Lower leg skin (tissue), 3 donors: ENCODE measurements at regions not wholly inside any gene's neighbourhood (a gene's known extent, or its start where the extent isn't known, plus 50 kb on each side); places are given as distances from the start of the nearest gene placed in this dataset.

Experiments used
- CTCF ChIP-seq, 3 donors: fragments of 450-650 bp; IDR thresholded peaks; one replicate each; pipeline ENCODE4 v1.5.1; 2016; ENCODE audit warnings: antibody characterized with exemption in 3 of 3, mild to moderate bottlenecking in 3 of 3, moderate library complexity in 2 of 3
- POLR2A ChIP-seq, 2 donors: fragments of 450-650 bp; IDR thresholded peaks; one replicate each; pipeline ENCODE4 v1.6.1; 2016 to 2017; ENCODE audit warnings: antibody characterized with exemption in 2 of 2, mild to moderate bottlenecking in 1 of 2, moderate library complexity in 1 of 2

- TF ChIP-seq CTCF (IDR thresholded peaks at IDR 0.05) (no peak), POLR2A (IDR thresholded peaks at IDR 0.05) (no peak)
Measured at GRCh38 chr12:84599539-84599938, 313.1 kb downstream of the SLC6A15 start.
